ENCODE measurements at regions not wholly inside any gene's neighbourhood (a gene's known extent, or its start where the extent isn't known, plus 50 kb on each side); places are given as distances from the start of the nearest gene placed in this dataset.

DNA sequence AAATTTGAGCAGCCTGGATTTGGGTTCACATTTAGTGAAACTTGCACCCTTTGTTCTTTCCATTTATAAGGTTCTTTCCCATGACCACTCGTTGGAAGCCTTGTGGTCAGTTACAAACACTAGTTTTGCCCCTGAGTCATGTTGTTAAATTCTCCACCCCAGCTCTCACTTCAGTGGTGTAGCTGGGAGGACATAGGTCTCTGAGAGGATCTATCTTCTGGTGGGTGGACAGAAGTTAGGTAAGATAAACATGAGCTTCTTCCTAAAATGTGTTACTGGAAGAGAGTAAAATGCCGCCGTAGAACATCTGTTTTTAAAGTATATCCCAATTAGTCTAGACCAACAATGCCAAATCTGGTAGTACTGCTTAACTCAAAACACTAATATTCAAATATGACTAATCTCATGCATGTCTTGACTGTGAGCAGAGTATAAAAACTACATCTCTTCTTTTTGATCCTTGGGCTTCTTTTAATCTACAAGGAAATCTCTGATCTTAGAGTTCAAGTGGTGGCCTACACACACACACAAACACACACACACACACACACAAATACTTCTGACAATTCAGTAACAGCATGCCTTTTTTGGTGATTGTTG, 162.6 kb upstream of the FN1 start (continued):
- TF ChIP-seq, protein P1, sequence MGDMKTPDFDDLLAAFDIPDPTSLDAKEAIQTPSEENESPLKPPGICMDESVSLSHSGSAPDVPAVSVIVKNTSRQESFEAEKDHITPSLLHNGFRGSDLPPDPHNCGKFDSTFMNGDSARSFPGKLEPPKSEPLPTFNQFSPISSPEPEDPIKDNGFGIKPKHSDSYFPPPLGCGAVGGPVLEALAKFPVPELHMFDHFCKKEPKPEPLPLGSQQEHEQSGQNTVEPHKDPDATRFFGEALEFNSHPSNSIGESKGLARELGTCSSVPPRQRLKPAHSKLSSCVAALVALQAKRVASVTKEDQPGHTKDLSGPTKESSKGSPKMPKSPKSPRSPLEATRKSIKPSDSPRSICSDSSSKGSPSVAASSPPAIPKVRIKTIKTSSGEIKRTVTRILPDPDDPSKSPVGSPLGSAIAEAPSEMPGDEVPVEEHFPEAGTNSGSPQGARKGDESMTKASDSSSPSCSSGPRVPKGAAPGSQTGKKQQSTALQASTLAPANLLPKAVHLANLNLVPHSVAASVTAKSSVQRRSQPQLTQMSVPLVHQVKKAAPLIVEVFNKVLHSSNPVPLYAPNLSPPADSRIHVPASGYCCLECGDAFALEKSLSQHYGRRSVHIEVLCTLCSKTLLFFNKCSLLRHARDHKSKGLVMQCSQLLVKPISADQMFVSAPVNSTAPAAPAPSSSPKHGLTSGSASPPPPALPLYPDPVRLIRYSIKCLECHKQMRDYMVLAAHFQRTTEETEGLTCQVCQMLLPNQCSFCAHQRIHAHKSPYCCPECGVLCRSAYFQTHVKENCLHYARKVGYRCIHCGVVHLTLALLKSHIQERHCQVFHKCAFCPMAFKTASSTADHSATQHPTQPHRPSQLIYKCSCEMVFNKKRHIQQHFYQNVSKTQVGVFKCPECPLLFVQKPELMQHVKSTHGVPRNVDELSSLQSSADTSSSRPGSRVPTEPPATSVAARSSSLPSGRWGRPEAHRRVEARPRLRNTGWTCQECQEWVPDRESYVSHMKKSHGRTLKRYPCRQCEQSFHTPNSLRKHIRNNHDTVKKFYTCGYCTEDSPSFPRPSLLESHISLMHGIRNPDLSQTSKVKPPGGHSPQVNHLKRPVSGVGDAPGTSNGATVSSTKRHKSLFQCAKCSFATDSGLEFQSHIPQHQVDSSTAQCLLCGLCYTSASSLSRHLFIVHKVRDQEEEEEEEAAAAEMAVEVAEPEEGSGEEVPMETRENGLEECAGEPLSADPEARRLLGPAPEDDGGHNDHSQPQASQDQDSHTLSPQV (IDR thresholded peaks at IDR 0.05): peak; percentile 60; the same call in 1 of the 2 replicates
- TF ChIP-seq TEAD1 (CRISPR knock-in tag; IDR thresholded peaks at IDR 0.05) (no peak), HMG20B (CRISPR knock-in tag; IDR thresholded peaks at IDR 0.05) (no peak), HLTF (IDR thresholded peaks at IDR 0.05) (no peak), GATAD2A (IDR thresholded peaks at IDR 0.05) (no peak), ZNF134 (CRISPR knock-in tag; conservative IDR thresholded peaks at IDR 0.05) (no peak), PCBP2 (IDR thresholded peaks at IDR 0.05; ENCODE audit: low read depth, low read length, poor library complexity, severe bottlenecking) (no peak), SMARCC2 (IDR thresholded peaks at IDR 0.05; ENCODE audit: low read depth) (0 out of 2 replicates have a peak, but pooled peaks have one; percentile 15), ZNF140 (CRISPR knock-in tag; IDR thresholded peaks at IDR 0.05) (no peak), DPF2 (IDR thresholded peaks at IDR 0.05) (peak; percentile 66), ARID1B (IDR thresholded peaks at IDR 0.05) (peak; percentile 51), IFI16 (CRISPR knock-in tag; IDR thresholded peaks at IDR 0.05) (no peak), ETV5 (CRISPR knock-in tag; IDR thresholded peaks at IDR 0.05; ENCODE audit: low read depth) (no peak), ZNF780A (CRISPR knock-in tag; IDR thresholded peaks at IDR 0.05) (no peak), MTA2 (IDR thresholded peaks at IDR 0.05; ENCODE audit: low read depth) (no peak)
- TF ChIP-seq, protein P2, sequence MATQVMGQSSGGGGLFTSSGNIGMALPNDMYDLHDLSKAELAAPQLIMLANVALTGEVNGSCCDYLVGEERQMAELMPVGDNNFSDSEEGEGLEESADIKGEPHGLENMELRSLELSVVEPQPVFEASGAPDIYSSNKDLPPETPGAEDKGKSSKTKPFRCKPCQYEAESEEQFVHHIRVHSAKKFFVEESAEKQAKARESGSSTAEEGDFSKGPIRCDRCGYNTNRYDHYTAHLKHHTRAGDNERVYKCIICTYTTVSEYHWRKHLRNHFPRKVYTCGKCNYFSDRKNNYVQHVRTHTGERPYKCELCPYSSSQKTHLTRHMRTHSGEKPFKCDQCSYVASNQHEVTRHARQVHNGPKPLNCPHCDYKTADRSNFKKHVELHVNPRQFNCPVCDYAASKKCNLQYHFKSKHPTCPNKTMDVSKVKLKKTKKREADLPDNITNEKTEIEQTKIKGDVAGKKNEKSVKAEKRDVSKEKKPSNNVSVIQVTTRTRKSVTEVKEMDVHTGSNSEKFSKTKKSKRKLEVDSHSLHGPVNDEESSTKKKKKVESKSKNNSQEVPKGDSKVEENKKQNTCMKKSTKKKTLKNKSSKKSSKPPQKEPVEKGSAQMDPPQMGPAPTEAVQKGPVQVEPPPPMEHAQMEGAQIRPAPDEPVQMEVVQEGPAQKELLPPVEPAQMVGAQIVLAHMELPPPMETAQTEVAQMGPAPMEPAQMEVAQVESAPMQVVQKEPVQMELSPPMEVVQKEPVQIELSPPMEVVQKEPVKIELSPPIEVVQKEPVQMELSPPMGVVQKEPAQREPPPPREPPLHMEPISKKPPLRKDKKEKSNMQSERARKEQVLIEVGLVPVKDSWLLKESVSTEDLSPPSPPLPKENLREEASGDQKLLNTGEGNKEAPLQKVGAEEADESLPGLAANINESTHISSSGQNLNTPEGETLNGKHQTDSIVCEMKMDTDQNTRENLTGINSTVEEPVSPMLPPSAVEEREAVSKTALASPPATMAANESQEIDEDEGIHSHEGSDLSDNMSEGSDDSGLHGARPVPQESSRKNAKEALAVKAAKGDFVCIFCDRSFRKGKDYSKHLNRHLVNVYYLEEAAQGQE (IDR thresholded peaks at IDR 0.05; ENCODE audit: borderline replicate concordance): no peak
- TF ChIP-seq, protein P2 (CRISPR knock-in tag; IDR thresholded peaks at IDR 0.05; ENCODE audit: low read depth): no peak
- TF ChIP-seq, protein P3, sequence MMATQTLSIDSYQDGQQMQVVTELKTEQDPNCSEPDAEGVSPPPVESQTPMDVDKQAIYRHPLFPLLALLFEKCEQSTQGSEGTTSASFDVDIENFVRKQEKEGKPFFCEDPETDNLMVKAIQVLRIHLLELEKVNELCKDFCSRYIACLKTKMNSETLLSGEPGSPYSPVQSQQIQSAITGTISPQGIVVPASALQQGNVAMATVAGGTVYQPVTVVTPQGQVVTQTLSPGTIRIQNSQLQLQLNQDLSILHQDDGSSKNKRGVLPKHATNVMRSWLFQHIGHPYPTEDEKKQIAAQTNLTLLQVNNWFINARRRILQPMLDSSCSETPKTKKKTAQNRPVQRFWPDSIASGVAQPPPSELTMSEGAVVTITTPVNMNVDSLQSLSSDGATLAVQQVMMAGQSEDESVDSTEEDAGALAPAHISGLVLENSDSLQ (IDR thresholded peaks at IDR 0.05): peak; percentile 77
